Left ventricle myocardium inferior (tissue), 1 donor: ENCODE measurements at regions not wholly inside any gene's neighbourhood (a gene's known extent, or its start where the extent isn't known, plus 50 kb on each side); places are given as distances from the start of the nearest gene placed in this dataset.

ENCODE experiments used
- DNase-seq: peaks from one replicate; pipeline ENCODE4 v3.0.0-alpha.2; 2020
- H3K27ac ChIP-seq: fragments of 200-600 bp; replicated peaks from 2 replicates; pipeline ENCODE4 v1.8.0; 2021
- H3K27me3 ChIP-seq: fragments of 200-600 bp; 2 replicates; pipeline ENCODE4 v1.8.0; 2021; ENCODE audit warnings: low read depth
- H3K36me3 ChIP-seq: fragments of 200-600 bp; 2 replicates; pipeline ENCODE4 v1.8.0; 2021
- H3K4me1 ChIP-seq: fragments of 200-600 bp; 2 replicates; pipeline ENCODE4 v1.8.0; 2021
- H3K4me3 ChIP-seq: fragments of 200-600 bp; 2 replicates; pipeline ENCODE4 v1.8.0; 2021; ENCODE audit warnings: mild to moderate bottlenecking, moderate library complexity
- H3K9me3 ChIP-seq: fragments of 200-600 bp; replicated peaks from 2 replicates; pipeline ENCODE4 v1.8.0; 2021
- CTCF ChIP-seq: fragments of 200-600 bp; IDR thresholded peaks from 2 replicates; pipeline ENCODE4 v1.8.0; 2021; ENCODE audit warnings: antibody characterized with exemption, mild to moderate bottlenecking, borderline replicate concordance
- intact Hi-C: fragments of 100-400 bp; cut with micrococcal nuclease; formaldehyde crosslinking; loops from one replicate; pipeline ENCODE4 v1.11.0; 2022
- donor health status: DM: no; HTN: yes; CAD: no; lungs with severe emphysema.

GRCh38 chr1:109832945-109833344 lies 69.2 kb upstream of the EPS8L3 start:
- Histone ChIP-seq H3K27ac (no peak overlapping the region), H3K4me3 (no peak overlapping the region), H3K4me1 (no peaks in the 10 kb centered on the region), H3K9me3 (peaks cover 6% of the 10 kb centered on the region), H3K27me3 (no peaks in the 10 kb centered on the region), H3K36me3 (no peaks in the 10 kb centered on the region)
- intact Hi-C loops, result no loop called here
- DNase-seq, result no peak
- no peak for TF ChIP-seq CTCF

GRCh38 chr1:109828756-109829505 lies 65.2 kb upstream of the EPS8L3 start:
- intact Hi-C loops, result no loop called here

GRCh38 chr1:109827986-109828385 lies 64.3 kb upstream of the EPS8L3 start:
- H3K27ac ChIP-seq, result no peak overlapping the region
- H3K9me3 ChIP-seq, result no peaks in the 10 kb centered on the region
- no peaks in the 10 kb centered on the region for H3K36me3 ChIP-seq
- DNase-seq, result no peak
- no peak overlapping the region for H3K4me3 ChIP-seq
- intact Hi-C loops, result no loop called here
- TF ChIP-seq CTCF, result no peak
- H3K4me1 ChIP-seq, result peaks cover 36% of the 10 kb centered on the region
- H3K27me3 ChIP-seq, result no peaks in the 10 kb centered on the region

More at GRCh38 chr1:109828756-109829505, 65.2 kb upstream of the EPS8L3 start:
- H3K4me3 ChIP-seq, result no peak overlapping the region
- TF ChIP-seq CTCF, result no peak
- no peak overlapping the region for H3K27ac ChIP-seq
- no peak for DNase-seq
- H3K36me3 ChIP-seq, result no peaks in the 10 kb centered on the region
- H3K9me3 ChIP-seq, result no peaks in the 10 kb centered on the region
- peaks cover 27% of the 10 kb centered on the region for H3K4me1 ChIP-seq
- no peaks in the 10 kb centered on the region for H3K27me3 ChIP-seq

- Histone ChIP-seq H3K27me3 (no peaks in the 10 kb centered on the region), H3K36me3 (no peaks in the 10 kb centered on the region), H3K4me1 (peaks cover 42% of the 10 kb centered on the region), H3K27ac (no peak overlapping the region), H3K4me3 (no peak overlapping the region), H3K9me3 (no peaks in the 10 kb centered on the region)
- no peak for DNase-seq
- intact Hi-C loops, result no loop called here
- no peak for TF ChIP-seq CTCF
Observed at GRCh38 chr1:109827466-109827865, 63.7 kb upstream of the EPS8L3 start.

- Histone ChIP-seq H3K4me3 (no peak overlapping the region), H3K9me3 (no peaks in the 10 kb centered on the region), H3K4me1 (peaks cover 47% of the 10 kb centered on the region), H3K36me3 (no peaks in the 10 kb centered on the region), H3K27ac (peak overlapping the region; percentile 74), H3K27me3 (no peaks in the 10 kb centered on the region)
- DNase-seq, result peak; percentile 75
- intact Hi-C loops, result no loop called here
- no peak for TF ChIP-seq CTCF
Observed at GRCh38 chr1:109826930-109827349, 63.2 kb upstream of the EPS8L3 start.
